Esophagus muscularis mucosa (tissue), 4 donors: ENCODE measurements at regions not wholly inside any gene's neighbourhood (a gene's known extent, or its start where the extent isn't known, plus 50 kb on each side); places are given as distances from the start of the nearest gene placed in this dataset.

ENCODE experiments used
- CTCF ChIP-seq, 3 experiments: fragments of 200-600 bp in 2 of 3; fragments of 450-650 bp in 1 of 3; sonication (generic) in 2 of 3; IDR thresholded peaks; one replicate each; pipeline ENCODE4 v1.5.1; 2017 to 2019; ENCODE audit warnings: antibody characterized with exemption in 3 of 3, mild to moderate bottlenecking in 2 of 3, moderate library complexity in 1 of 3
- EP300 ChIP-seq: sonication (generic); formaldehyde crosslinking; IDR thresholded peaks from one replicate; pipeline ENCODE4 v1.6.1; 2017; ENCODE audit warnings: antibody characterized with exemption
- POLR2A ChIP-seq: fragments of 450-650 bp; IDR thresholded peaks from one replicate; pipeline ENCODE4 v1.6.1; 2017; ENCODE audit warnings: antibody characterized with exemption, moderate library complexity, mild to moderate bottlenecking, low read depth
- POLR2AphosphoS5 ChIP-seq, 2 donors: sonication (generic); formaldehyde crosslinking; IDR thresholded peaks; one replicate each; pipeline ENCODE4 v1.6.1; 2017; ENCODE audit warnings: antibody characterized with exemption in 2 of 2

- TF ChIP-seq POLR2A: no peak
- no peak for TF ChIP-seq CTCF (IDR thresholded peaks at IDR 0.05)
- TF ChIP-seq POLR2AphosphoS5 (IDR thresholded peaks at IDR 0.05): no peak
- no peak for TF ChIP-seq EP300
Observed at GRCh38 chr2:237177986-237178385, 92.3 kb downstream of the COPS8 start.
